ENCODE measurements at regions not wholly inside any gene's neighbourhood (a gene's known extent, or its start where the extent isn't known, plus 50 kb on each side); places are given as distances from the start of the nearest gene placed in this dataset.
"Not testable (repeated sequence)": the region's sequence is repeated elsewhere in the genome, so short reads cannot be mapped to it uniquely, and the experiment has no call there.

- H3K9me3 ChIP-seq (ENCODE audit: low read length) = no peaks in the 10 kb centered on the region
- H3K36me3 ChIP-seq (ENCODE audit: insufficient read depth, low read length) = no peaks in the 10 kb centered on the region
- H3K27me3 ChIP-seq (ENCODE audit: insufficient read depth, low read length) = no peaks in the 10 kb centered on the region
- no peaks in the 10 kb centered on the region for H3K4me1 ChIP-seq (ENCODE audit: insufficient read depth, low read length)
- no peak overlapping the region for H3K4me3 ChIP-seq (ENCODE audit: low read length)
- peak overlapping the region; percentile 35 for H2AFZ ChIP-seq (ENCODE audit: low read depth, low read length)
Observed at GRCh38 chr13:58369936-58370335, 738.4 kb downstream of the PCDH17 start.

GRCh38 chr13:58376349-58376748 lies 744.8 kb downstream of the PCDH17 start:
- no peak overlapping the region for H3K4me3 ChIP-seq (ENCODE audit: low read length)
- no peaks in the 10 kb centered on the region for H3K9me3 ChIP-seq (ENCODE audit: low read length)
- H3K27me3 ChIP-seq (ENCODE audit: insufficient read depth, low read length) = no peaks in the 10 kb centered on the region
- no peaks in the 10 kb centered on the region for H3K4me1 ChIP-seq (ENCODE audit: insufficient read depth, low read length)
- H2AFZ ChIP-seq (ENCODE audit: low read depth, low read length) = no peak overlapping the region
- H3K36me3 ChIP-seq (ENCODE audit: insufficient read depth, low read length) = no peaks in the 10 kb centered on the region

- no peak overlapping the region for H2AFZ ChIP-seq (ENCODE audit: low read depth, low read length)
- H3K36me3 ChIP-seq (ENCODE audit: insufficient read depth, low read length) = no peaks in the 10 kb centered on the region
- H3K27me3 ChIP-seq (ENCODE audit: insufficient read depth, low read length) = no peaks in the 10 kb centered on the region
- no peaks in the 10 kb centered on the region for H3K9me3 ChIP-seq (ENCODE audit: low read length)
- no peaks in the 10 kb centered on the region for H3K4me1 ChIP-seq (ENCODE audit: insufficient read depth, low read length)
- no peak overlapping the region for H3K4me3 ChIP-seq (ENCODE audit: low read length)
Observed at GRCh38 chr13:58376775-58377174, 745.2 kb downstream of the PCDH17 start.

DNA sequence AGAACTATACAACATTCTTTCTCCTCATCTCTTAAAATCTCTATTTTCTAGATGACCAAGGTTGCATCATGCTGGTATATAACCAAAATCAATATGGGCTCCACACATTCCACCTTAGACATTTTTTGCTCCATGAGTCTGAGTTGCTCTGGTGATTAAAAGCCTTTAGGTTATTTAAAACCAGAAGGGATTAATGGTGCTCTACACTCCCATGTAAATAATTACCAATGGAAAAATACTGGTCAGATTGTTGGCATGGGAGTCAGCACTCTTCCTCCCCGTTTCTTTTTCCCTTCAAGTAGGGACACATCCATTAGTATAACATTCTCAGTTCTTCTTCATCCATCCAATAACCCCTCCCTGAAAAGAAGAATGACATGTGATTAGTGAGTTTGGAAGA lies 747.7 kb downstream of the PCDH17 start:
- Histone ChIP-seq H3K9me3 (ENCODE audit: low read length) (no peaks in the 10 kb centered on the region), H3K36me3 (ENCODE audit: insufficient read depth, low read length) (no peaks in the 10 kb centered on the region), H3K4me1 (ENCODE audit: insufficient read depth, low read length) (no peaks in the 10 kb centered on the region), H2AFZ (ENCODE audit: low read depth, low read length) (peak overlapping the region; percentile 40), H3K27me3 (ENCODE audit: insufficient read depth, low read length) (no peaks in the 10 kb centered on the region), H3K4me3 (ENCODE audit: low read length) (no peak overlapping the region)

- H2AFZ ChIP-seq (ENCODE audit: low read depth, low read length); H3K9me3 ChIP-seq (ENCODE audit: low read length); H3K27me3 ChIP-seq (ENCODE audit: insufficient read depth, low read length); H3K4me1 ChIP-seq (ENCODE audit: insufficient read depth, low read length); H3K4me3 ChIP-seq (ENCODE audit: low read length); H3K36me3 ChIP-seq (ENCODE audit: insufficient read depth, low read length): not testable (repeated sequence)
Observed at GRCh38 chr13:58385336-58385735, 753.8 kb downstream of the PCDH17 start.

DNA sequence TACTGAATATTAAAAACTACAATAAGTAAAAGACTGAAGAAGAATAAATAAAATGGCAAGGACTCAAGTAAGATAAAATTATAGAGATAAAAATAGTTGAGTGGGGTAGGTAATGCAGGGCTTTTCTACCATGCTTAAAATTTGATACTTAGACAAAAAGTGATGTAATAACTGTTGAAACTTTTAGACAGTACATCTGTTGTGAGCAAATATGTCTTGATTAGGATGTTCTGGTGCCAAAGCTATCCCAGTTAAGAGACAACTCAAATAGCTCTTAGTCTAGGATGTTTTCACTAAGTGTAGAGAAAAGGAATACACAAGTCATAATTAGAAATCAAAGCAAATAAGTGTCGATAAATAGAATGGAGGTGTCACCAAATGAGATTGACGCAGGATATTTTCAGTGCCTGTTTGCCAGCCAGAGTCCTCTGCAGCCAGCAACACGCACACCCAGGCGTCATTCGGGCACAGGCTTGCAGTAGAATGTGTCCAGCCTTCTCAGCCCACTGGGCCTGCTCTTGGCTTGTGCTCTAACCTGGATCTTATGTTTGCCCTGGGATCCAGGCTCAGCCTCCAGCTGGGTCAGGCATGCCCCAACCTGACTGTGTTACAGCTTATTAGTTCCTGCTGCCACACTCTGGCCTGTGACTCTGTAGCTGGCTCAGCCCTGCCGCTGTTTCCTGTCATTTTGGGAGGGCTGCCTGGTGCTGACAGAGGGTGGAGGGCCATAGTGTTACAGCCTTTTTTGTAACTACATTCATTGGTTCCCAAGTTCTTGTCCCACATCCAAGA lies 766.2 kb downstream of the PCDH17 start:
- H3K36me3 ChIP-seq (ENCODE audit: insufficient read depth, low read length) = no peaks in the 10 kb centered on the region
- peaks cover 9% of the 10 kb centered on the region for H3K9me3 ChIP-seq (ENCODE audit: low read length)
- H3K4me1 ChIP-seq (ENCODE audit: insufficient read depth, low read length) = peaks cover 9% of the 10 kb centered on the region
- H2AFZ ChIP-seq (ENCODE audit: low read depth, low read length) = no peak overlapping the region
- H3K4me3 ChIP-seq (ENCODE audit: low read length) = no peak overlapping the region
- H3K27me3 ChIP-seq (ENCODE audit: insufficient read depth, low read length) = no peaks in the 10 kb centered on the region

GRCh38 chr13:58399263-58399662 lies 767.7 kb downstream of the PCDH17 start:
- Histone ChIP-seq H3K4me3 (ENCODE audit: low read length) (no peak overlapping the region), H3K4me1 (ENCODE audit: insufficient read depth, low read length) (peaks cover 9% of the 10 kb centered on the region), H2AFZ (ENCODE audit: low read depth, low read length) (no peak overlapping the region), H3K9me3 (ENCODE audit: low read length) (peaks cover 9% of the 10 kb centered on the region), H3K36me3 (ENCODE audit: insufficient read depth, low read length) (no peaks in the 10 kb centered on the region), H3K27me3 (ENCODE audit: insufficient read depth, low read length) (no peaks in the 10 kb centered on the region)

DNA sequence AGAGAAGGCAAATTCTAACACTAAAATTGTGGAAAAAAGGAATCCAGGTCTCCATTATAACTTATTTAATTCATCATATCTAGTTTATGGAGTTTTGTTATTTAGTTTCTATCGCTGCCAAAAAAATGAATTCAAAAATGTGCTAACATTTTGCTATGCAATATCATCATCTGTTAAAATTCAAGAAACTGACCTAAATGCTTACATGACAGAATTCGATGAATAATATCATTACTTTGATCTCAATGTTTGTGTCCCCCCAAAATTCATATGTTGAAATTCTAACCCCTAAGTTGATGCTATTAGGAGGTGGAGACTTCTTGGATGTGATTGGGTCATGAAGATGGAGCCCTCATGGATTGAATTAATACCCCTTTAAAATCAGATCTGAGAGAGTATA lies 775.0 kb downstream of the PCDH17 start:
- Histone ChIP-seq H3K27me3 (ENCODE audit: insufficient read depth, low read length) (no peaks in the 10 kb centered on the region), H3K36me3 (ENCODE audit: insufficient read depth, low read length) (no peaks in the 10 kb centered on the region), H3K4me3 (ENCODE audit: low read length) (no peak overlapping the region), H2AFZ (ENCODE audit: low read depth, low read length) (no peak overlapping the region), H3K9me3 (ENCODE audit: low read length) (no peaks in the 10 kb centered on the region), H3K4me1 (ENCODE audit: insufficient read depth, low read length) (no peaks in the 10 kb centered on the region)

- Histone ChIP-seq H3K27me3 (ENCODE audit: insufficient read depth, low read length) (no peaks in the 10 kb centered on the region), H3K36me3 (ENCODE audit: insufficient read depth, low read length) (no peaks in the 10 kb centered on the region), H3K4me1 (ENCODE audit: insufficient read depth, low read length) (no peaks in the 10 kb centered on the region), H2AFZ (ENCODE audit: low read depth, low read length) (no peak overlapping the region), H3K4me3 (ENCODE audit: low read length) (no peak overlapping the region), H3K9me3 (ENCODE audit: low read length) (no peaks in the 10 kb centered on the region)
Observed at GRCh38 chr13:58429917-58430316, 798.4 kb downstream of the PCDH17 start.

DNA sequence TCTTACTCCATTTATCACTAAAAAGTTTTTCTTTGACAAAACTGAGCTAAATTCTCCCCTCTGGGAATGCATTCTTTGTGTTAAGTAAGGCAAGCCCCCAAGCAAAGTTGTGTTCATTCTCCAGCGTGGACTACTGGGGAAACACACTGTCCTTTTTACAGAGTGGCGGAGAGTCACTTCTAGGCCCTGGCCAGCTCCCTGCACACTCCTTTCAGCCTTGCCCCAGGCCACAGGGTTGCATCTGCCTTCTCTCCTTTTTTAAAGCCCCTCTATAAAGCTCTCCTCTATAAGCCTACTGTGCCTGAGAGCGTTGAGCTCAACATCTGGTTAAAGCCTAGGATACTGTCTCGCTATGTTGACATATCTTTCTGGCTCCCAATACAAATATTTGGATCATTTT lies 803.4 kb downstream of the PCDH17 start:
- no peaks in the 10 kb centered on the region for H3K36me3 ChIP-seq (ENCODE audit: insufficient read depth, low read length)
- no peaks in the 10 kb centered on the region for H3K4me1 ChIP-seq (ENCODE audit: insufficient read depth, low read length)
- H3K27me3 ChIP-seq (ENCODE audit: insufficient read depth, low read length) = no peaks in the 10 kb centered on the region
- no peak overlapping the region for H3K4me3 ChIP-seq (ENCODE audit: low read length)
- H3K9me3 ChIP-seq (ENCODE audit: low read length) = no peaks in the 10 kb centered on the region
- H2AFZ ChIP-seq (ENCODE audit: low read depth, low read length) = no peak overlapping the region

DNA sequence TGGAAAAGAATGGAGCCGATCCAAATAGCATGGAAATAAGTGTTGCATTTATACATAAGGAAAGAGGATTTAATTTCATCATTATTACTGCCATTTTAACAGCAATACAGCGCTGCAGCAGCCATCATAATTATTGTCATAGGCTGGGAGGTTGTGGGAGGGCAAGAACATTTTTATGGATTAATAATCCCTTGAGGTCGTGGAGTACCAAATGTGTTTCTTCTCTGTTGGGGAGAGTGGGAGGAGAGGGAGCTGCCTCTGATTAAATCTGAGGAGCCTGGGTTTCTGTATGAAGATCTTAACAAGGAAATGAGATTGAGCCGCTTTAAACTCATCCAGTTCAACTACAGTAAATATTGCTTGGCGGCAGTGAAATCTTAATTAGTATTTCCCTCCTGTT lies 805.9 kb downstream of the PCDH17 start:
- H3K4me1 ChIP-seq (ENCODE audit: insufficient read depth, low read length) = no peaks in the 10 kb centered on the region
- no peaks in the 10 kb centered on the region for H3K9me3 ChIP-seq (ENCODE audit: low read length)
- no peaks in the 10 kb centered on the region for H3K36me3 ChIP-seq (ENCODE audit: insufficient read depth, low read length)
- no peaks in the 10 kb centered on the region for H3K27me3 ChIP-seq (ENCODE audit: insufficient read depth, low read length)
- no peak overlapping the region for H3K4me3 ChIP-seq (ENCODE audit: low read length)
- H2AFZ ChIP-seq (ENCODE audit: low read depth, low read length) = no peak overlapping the region

DNA sequence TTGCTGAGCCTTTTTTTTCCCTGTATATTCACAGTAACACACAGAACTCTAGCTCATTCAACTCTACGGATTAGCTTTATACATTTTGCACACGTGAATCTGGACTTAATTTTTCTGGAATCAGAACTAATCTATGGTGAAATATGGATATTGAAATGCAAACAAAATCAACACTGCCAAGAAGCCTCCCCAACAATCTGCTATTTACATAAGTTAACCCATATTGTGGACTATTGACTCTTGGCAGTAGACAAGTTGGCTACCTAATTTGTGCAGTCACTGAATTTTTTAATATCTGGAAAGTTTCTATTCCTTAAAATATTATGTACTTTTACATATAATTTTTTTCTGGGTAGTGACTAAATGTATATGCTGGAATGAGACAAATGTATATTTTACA lies 815.4 kb downstream of the PCDH17 start:
- Histone ChIP-seq H3K27me3 (ENCODE audit: insufficient read depth, low read length) (no peaks in the 10 kb centered on the region), H3K4me1 (ENCODE audit: insufficient read depth, low read length) (no peaks in the 10 kb centered on the region), H2AFZ (ENCODE audit: low read depth, low read length) (no peak overlapping the region), H3K9me3 (ENCODE audit: low read length) (no peaks in the 10 kb centered on the region), H3K4me3 (ENCODE audit: low read length) (no peak overlapping the region), H3K36me3 (ENCODE audit: insufficient read depth, low read length) (no peaks in the 10 kb centered on the region)

GRCh38 chr13:58452123-58452623 lies 820.6 kb downstream of the PCDH17 start:
- no peak overlapping the region for H3K4me3 ChIP-seq (ENCODE audit: low read length)
- H3K27me3 ChIP-seq (ENCODE audit: insufficient read depth, low read length) = no peaks in the 10 kb centered on the region
- no peak overlapping the region for H2AFZ ChIP-seq (ENCODE audit: low read depth, low read length)
- H3K4me1 ChIP-seq (ENCODE audit: insufficient read depth, low read length) = no peaks in the 10 kb centered on the region
- no peaks in the 10 kb centered on the region for H3K9me3 ChIP-seq (ENCODE audit: low read length)
- no peaks in the 10 kb centered on the region for H3K36me3 ChIP-seq (ENCODE audit: insufficient read depth, low read length)

DNA sequence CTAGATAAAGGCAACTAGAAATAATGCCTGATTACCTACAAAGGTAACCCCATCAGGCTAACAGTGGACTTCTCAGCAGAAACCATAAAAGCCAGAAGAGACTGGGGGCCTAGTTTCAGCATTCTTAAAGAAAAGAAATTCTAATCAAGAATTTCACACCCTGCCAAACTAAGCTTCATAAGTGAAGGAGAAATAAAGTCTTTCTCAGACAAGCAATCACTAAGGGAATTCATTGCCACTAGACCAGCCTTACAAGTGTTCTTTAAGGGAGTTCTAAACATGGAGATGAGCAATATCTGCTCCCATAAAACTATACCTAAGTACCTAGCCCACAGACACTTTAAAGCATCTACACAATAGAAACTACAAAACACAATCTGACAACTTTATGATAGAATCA lies 823.5 kb downstream of the PCDH17 start:
- H2AFZ ChIP-seq (ENCODE audit: low read depth, low read length) = no peak overlapping the region

More for the DNA sequence above, 823.5 kb downstream of the PCDH17 start:
- no peaks in the 10 kb centered on the region for H3K27me3 ChIP-seq (ENCODE audit: insufficient read depth, low read length)
- no peaks in the 10 kb centered on the region for H3K4me1 ChIP-seq (ENCODE audit: insufficient read depth, low read length)
- H3K9me3 ChIP-seq (ENCODE audit: low read length) = no peaks in the 10 kb centered on the region
- H3K36me3 ChIP-seq (ENCODE audit: insufficient read depth, low read length) = no peaks in the 10 kb centered on the region
- no peak overlapping the region for H3K4me3 ChIP-seq (ENCODE audit: low read length)
